ENCODE measurements at regions not wholly inside any gene's neighbourhood (a gene's known extent, or its start where the extent isn't known, plus 50 kb on each side); places are given as distances from the start of the nearest gene placed in this dataset.
A peak's percentile ranks its signal among the peaks of the same experiment; 100 is the strongest.

DNA sequence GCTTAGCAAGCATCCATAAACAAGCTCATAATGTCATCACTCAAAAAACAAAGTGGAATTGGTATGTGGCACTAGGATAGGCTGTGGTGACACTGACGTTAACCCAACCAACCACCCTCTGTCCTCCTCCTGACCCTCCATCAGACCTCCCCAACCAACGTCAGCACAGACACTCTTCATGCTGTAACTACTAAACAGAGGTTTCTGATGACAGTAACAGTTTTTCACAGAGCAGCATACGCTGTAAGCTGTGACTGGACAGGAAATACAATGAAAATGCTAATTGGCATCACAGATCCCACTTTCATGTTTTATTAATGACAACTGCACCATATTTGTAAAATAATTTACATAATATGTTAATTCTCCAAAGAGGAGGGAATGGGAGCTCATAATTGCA lies 238.0 kb downstream of the IRS2 start:
- H4K8ac ChIP-seq (ENCODE audit: low read depth, low read length): no peak overlapping the region
- no peak overlapping the region for H4K91ac ChIP-seq (ENCODE audit: low read depth, low read length, poor library complexity)
- no peaks in the 10 kb centered on the region for H3K27me3 ChIP-seq (ENCODE audit: control insufficient read depth in 3 of 3, insufficient read depth in 3 of 3, low read depth in 1 of 3, low read length in 3 of 3)
- H3K27ac ChIP-seq (replicated peaks; ENCODE audit: low read length): no peak overlapping the region
- no peak overlapping the region for H3K23ac ChIP-seq (ENCODE audit: low read depth, low read length, poor library complexity)
- no peaks in the 10 kb centered on the region for H3K9me3 ChIP-seq (replicated peaks in 1 of 2; ENCODE audit: control insufficient read depth in 2 of 2, insufficient read depth in 1 of 2, low read depth in 1 of 2, low read length in 2 of 2)
- no peak overlapping the region for H2BK120ac ChIP-seq (ENCODE audit: low read depth, low read length)
- no peak overlapping the region for H3K14ac ChIP-seq (ENCODE audit: low read length)
- H3K4me2 ChIP-seq (ENCODE audit: insufficient read depth, low read length, poor library complexity, severe bottlenecking): no peak overlapping the region
- no peak overlapping the region for H2BK12ac ChIP-seq (ENCODE audit: low read length)
- H2BK15ac ChIP-seq (ENCODE audit: low read length): no peak overlapping the region
- no peak overlapping the region for H2AK5ac ChIP-seq (ENCODE audit: low read depth, low read length)
- WGBS, 2 donors (ENCODE audit: extremely low coverage in 2 of 2, insufficient read length in 2 of 2, insufficient replicate concordance in 1 of 2): no CpG with 5 or more reads among the region's 3 CpGs
- no peak for DNase-seq (ENCODE audit: low spot score)
- no peak overlapping the region for H3K4me3 ChIP-seq (ENCODE audit: low read length in 2 of 2)
- H3K79me1 ChIP-seq (ENCODE audit: low read depth, low read length): no peaks in the 10 kb centered on the region
- no peaks in the 10 kb centered on the region for H3K36me3 ChIP-seq (replicated peaks in 1 of 2; ENCODE audit: control insufficient read depth in 2 of 2, insufficient read depth in 2 of 2, low read length in 2 of 2)
- no peak overlapping the region for H3K18ac ChIP-seq (ENCODE audit: low read length)
- no peak overlapping the region for H3K9ac ChIP-seq (ENCODE audit: low read depth, low read length, poor library complexity)
- no peak overlapping the region for H2AFZ ChIP-seq (ENCODE audit: low read length)
- H2BK5ac ChIP-seq (ENCODE audit: low read length): no peak overlapping the region
- no peak overlapping the region for H3K4ac ChIP-seq (ENCODE audit: low read length)
- peaks cover 6 to 31% of the 10 kb centered on the region in 2 donors for H3K4me1 ChIP-seq (ENCODE audit: control insufficient read depth in 2 of 2, insufficient read depth in 1 of 2, low read depth in 1 of 2, low read length in 2 of 2)

DNA sequence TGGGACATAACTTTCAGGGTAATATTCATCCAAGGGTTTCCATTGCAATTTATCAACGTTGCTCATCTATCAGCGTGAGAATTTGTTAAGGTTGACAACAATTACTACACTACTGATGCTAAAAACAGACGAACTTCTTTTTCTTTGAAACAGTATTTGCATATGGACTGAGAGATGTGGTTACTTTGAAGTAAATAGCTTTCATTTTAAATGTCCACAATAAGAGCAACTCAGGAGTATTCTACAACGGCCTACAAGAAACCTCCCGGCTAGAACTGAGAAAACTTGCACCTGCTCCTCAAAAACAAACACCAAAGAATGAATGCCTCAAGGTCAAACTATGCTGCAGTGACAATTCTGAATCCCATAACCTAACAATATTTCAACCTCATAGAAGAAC lies 238.4 kb downstream of the IRS2 start:
- Histone ChIP-seq H4K8ac (ENCODE audit: low read depth, low read length) (no peak overlapping the region), H2BK12ac (ENCODE audit: low read length) (no peak overlapping the region), H3K4me3 (ENCODE audit: low read length in 2 of 2) (no peak overlapping the region), H2BK15ac (ENCODE audit: low read length) (no peak overlapping the region), H3K27ac (replicated peaks; ENCODE audit: low read length) (no peak overlapping the region), H2AFZ (ENCODE audit: low read length) (no peak overlapping the region), H3K4me1 (ENCODE audit: control insufficient read depth in 2 of 2, insufficient read depth in 1 of 2, low read depth in 1 of 2, low read length in 2 of 2) (peaks cover 6 to 31% of the 10 kb centered on the region in 2 donors), H2BK5ac (ENCODE audit: low read length) (no peak overlapping the region), H4K91ac (ENCODE audit: low read depth, low read length, poor library complexity) (no peak overlapping the region), H3K9ac (ENCODE audit: low read depth, low read length, poor library complexity) (no peak overlapping the region), H3K27me3 (ENCODE audit: control insufficient read depth in 3 of 3, insufficient read depth in 3 of 3, low read depth in 1 of 3, low read length in 3 of 3) (no peaks in the 10 kb centered on the region), H2BK120ac (ENCODE audit: low read depth, low read length) (no peak overlapping the region), H3K9me3 (replicated peaks in 1 of 2; ENCODE audit: control insufficient read depth in 2 of 2, insufficient read depth in 1 of 2, low read depth in 1 of 2, low read length in 2 of 2) (no peaks in the 10 kb centered on the region), H2AK5ac (ENCODE audit: low read depth, low read length) (no peak overlapping the region), H3K36me3 (replicated peaks in 1 of 2; ENCODE audit: control insufficient read depth in 2 of 2, insufficient read depth in 2 of 2, low read length in 2 of 2) (no peaks in the 10 kb centered on the region), H3K18ac (ENCODE audit: low read length) (no peak overlapping the region), H3K4me2 (ENCODE audit: insufficient read depth, low read length, poor library complexity, severe bottlenecking) (no peak overlapping the region), H3K14ac (ENCODE audit: low read length) (no peak overlapping the region), H3K23ac (ENCODE audit: low read depth, low read length, poor library complexity) (no peak overlapping the region), H3K4ac (ENCODE audit: low read length) (no peak overlapping the region), H3K79me1 (ENCODE audit: low read depth, low read length) (no peaks in the 10 kb centered on the region)
- WGBS, 2 donors (ENCODE audit: extremely low coverage in 2 of 2, insufficient read length in 2 of 2, insufficient replicate concordance in 1 of 2): no CpG with 5 or more reads among the region's 5 CpGs
- no peak for DNase-seq (ENCODE audit: low spot score)

DNA sequence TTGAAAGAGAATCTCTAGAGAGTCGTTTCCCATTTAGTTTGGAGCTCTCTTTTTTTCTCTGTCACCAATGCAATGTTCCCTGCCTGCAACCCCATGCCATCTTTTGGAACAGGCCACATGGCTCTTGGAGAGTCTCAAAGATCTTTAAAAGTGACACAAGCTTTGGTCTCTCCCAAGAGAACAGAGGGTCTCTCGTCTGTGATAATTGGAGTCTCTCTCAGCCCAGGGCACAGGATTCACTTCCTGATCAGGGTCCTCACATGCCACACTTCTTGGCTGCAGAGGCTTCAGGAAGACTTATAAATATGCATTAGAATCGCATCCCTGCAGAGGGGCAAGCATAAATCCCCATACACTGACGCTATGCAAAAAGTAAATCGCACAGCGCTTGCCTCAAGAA lies 240.5 kb downstream of the IRS2 start:
- Histone ChIP-seq H3K4me1 (ENCODE audit: control insufficient read depth in 2 of 2, insufficient read depth in 1 of 2, low read depth in 1 of 2, low read length in 2 of 2) (peaks cover 6 to 31% of the 10 kb centered on the region in 2 donors), H2BK5ac (ENCODE audit: low read length) (no peak overlapping the region), H3K9me3 (replicated peaks in 1 of 2; ENCODE audit: control insufficient read depth in 2 of 2, insufficient read depth in 1 of 2, low read depth in 1 of 2, low read length in 2 of 2) (no peaks in the 10 kb centered on the region), H3K36me3 (replicated peaks in 1 of 2; ENCODE audit: control insufficient read depth in 2 of 2, insufficient read depth in 2 of 2, low read length in 2 of 2) (no peaks in the 10 kb centered on the region), H3K23ac (ENCODE audit: low read depth, low read length, poor library complexity) (no peak overlapping the region), H4K8ac (ENCODE audit: low read depth, low read length) (no peak overlapping the region), H2BK12ac (ENCODE audit: low read length) (no peak overlapping the region), H2BK15ac (ENCODE audit: low read length) (no peak overlapping the region), H2BK120ac (ENCODE audit: low read depth, low read length) (no peak overlapping the region), H3K27ac (replicated peaks; ENCODE audit: low read length) (peak overlapping the region; percentile 42), H3K27me3 (ENCODE audit: control insufficient read depth in 3 of 3, insufficient read depth in 3 of 3, low read depth in 1 of 3, low read length in 3 of 3) (no peaks in the 10 kb centered on the region), H2AFZ (ENCODE audit: low read length) (peak overlapping the region; percentile 20), H3K9ac (ENCODE audit: low read depth, low read length, poor library complexity) (no peak overlapping the region), H3K79me1 (ENCODE audit: low read depth, low read length) (no peaks in the 10 kb centered on the region), H4K91ac (ENCODE audit: low read depth, low read length, poor library complexity) (no peak overlapping the region), H3K14ac (ENCODE audit: low read length) (no peak overlapping the region), H2AK5ac (ENCODE audit: low read depth, low read length) (no peak overlapping the region), H3K4ac (ENCODE audit: low read length) (no peak overlapping the region), H3K18ac (ENCODE audit: low read length) (no peak overlapping the region), H3K4me2 (ENCODE audit: insufficient read depth, low read length, poor library complexity, severe bottlenecking) (no peak overlapping the region), H3K4me3 (ENCODE audit: low read length in 2 of 2) (no peak overlapping the region)
- DNase-seq (ENCODE audit: low spot score): no peak
- WGBS, 2 donors (ENCODE audit: extremely low coverage in 2 of 2, insufficient read length in 2 of 2, insufficient replicate concordance in 1 of 2): no CpG with 5 or more reads among the region's 6 CpGs

DNA sequence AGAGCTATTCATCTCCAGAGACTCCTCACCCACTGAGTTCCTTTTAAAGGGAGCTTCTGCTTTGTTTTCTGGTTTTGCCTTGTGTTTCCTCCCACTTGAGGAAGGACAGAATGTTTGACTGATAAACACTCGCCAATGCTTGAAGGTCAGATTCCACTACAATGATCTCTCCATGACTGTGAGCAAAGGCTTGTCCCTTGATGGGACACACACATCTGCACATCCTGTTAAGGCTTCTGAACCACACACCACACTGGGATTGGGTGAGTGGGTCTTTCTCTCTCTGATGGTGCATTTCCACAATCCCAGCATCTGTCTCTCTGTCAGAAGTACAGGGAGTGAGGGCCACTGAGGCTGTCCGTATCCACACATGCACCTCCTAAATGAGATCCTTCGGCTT lies 245.3 kb downstream of the IRS2 start:
- Histone ChIP-seq H4K8ac (ENCODE audit: low read depth, low read length) (no peak overlapping the region), H3K27me3 (ENCODE audit: control insufficient read depth in 3 of 3, insufficient read depth in 3 of 3, low read depth in 1 of 3, low read length in 3 of 3) (no peaks in the 10 kb centered on the region), H3K4me1 (ENCODE audit: control insufficient read depth in 2 of 2, insufficient read depth in 1 of 2, low read depth in 1 of 2, low read length in 2 of 2) (peaks cover 4 to 12% of the 10 kb centered on the region in 2 donors), H3K9ac (ENCODE audit: low read depth, low read length, poor library complexity) (no peak overlapping the region), H3K4ac (ENCODE audit: low read length) (no peak overlapping the region), H3K14ac (ENCODE audit: low read length) (no peak overlapping the region), H3K36me3 (replicated peaks in 1 of 2; ENCODE audit: control insufficient read depth in 2 of 2, insufficient read depth in 2 of 2, low read length in 2 of 2) (no peaks in the 10 kb centered on the region), H2BK120ac (ENCODE audit: low read depth, low read length) (no peak overlapping the region), H3K4me2 (ENCODE audit: insufficient read depth, low read length, poor library complexity, severe bottlenecking) (no peak overlapping the region), H3K23ac (ENCODE audit: low read depth, low read length, poor library complexity) (no peak overlapping the region), H3K9me3 (replicated peaks in 1 of 2; ENCODE audit: control insufficient read depth in 2 of 2, insufficient read depth in 1 of 2, low read depth in 1 of 2, low read length in 2 of 2) (no peaks in the 10 kb centered on the region), H3K4me3 (ENCODE audit: low read length in 2 of 2) (no peak overlapping the region), H3K27ac (replicated peaks; ENCODE audit: low read length) (no peak overlapping the region), H4K91ac (ENCODE audit: low read depth, low read length, poor library complexity) (no peak overlapping the region), H2BK12ac (ENCODE audit: low read length) (no peak overlapping the region), H2BK15ac (ENCODE audit: low read length) (no peak overlapping the region), H2BK5ac (ENCODE audit: low read length) (no peak overlapping the region), H2AFZ (ENCODE audit: low read length) (no peak overlapping the region), H3K18ac (ENCODE audit: low read length) (no peak overlapping the region), H3K79me1 (ENCODE audit: low read depth, low read length) (no peaks in the 10 kb centered on the region), H2AK5ac (ENCODE audit: low read depth, low read length) (no peak overlapping the region)
- no peak for DNase-seq (ENCODE audit: low spot score)
- WGBS, 2 donors (ENCODE audit: extremely low coverage in 2 of 2, insufficient read length in 2 of 2, insufficient replicate concordance in 1 of 2): no CpG with 5 or more reads among the region's 3 CpGs

Measured in neuronal stem cell (in vitro differentiated cells).